ENCODE measurements at regions not wholly inside any gene's neighbourhood (a gene's known extent, or its start where the extent isn't known, plus 50 kb on each side); places are given as distances from the start of the nearest gene placed in this dataset.

- no peak for DNase-seq (ENCODE audit: low read depth in 2 of 2)
These were observed 521.9 kb downstream of the PTPRC start for GRCh38 chr1:199160521-199161318.

- DNase-seq (ENCODE audit: low read depth in 2 of 2) = no peak
These were observed 522.5 kb downstream of the PTPRC start for GRCh38 chr1:199161319-199161680.

DNA sequence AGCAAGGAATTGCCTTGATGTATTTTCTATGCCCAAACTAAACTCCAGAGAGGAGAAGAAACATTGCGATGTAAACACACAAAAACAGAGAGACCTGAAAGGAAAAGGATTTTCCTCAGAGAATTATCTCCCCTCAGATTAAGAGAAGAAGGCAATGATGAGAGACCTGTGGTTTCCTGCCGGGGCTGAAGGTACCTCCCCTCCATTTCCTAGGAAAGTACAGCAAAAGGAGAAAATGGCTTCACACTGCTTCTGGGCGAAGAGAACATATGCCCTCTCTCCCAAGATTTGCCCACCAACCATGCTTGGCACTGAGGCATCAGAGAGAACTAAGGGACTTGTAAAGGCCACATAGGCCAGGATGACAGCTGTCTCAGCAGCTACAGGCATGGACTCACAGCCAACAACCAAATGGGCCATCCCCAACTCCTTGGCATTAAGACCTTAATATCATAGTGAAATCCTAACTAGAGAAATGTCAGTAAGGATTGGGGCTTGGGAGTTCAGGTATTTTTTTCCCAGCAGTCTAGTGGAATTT is 523.0 kb downstream of the PTPRC start:
- DNase-seq (ENCODE audit: low read depth in 2 of 2) = no peak

- no peak for DNase-seq (ENCODE audit: low read depth in 2 of 2)
These were observed 524.4 kb downstream of the PTPRC start for GRCh38 chr1:199163267-199163666.

DNA sequence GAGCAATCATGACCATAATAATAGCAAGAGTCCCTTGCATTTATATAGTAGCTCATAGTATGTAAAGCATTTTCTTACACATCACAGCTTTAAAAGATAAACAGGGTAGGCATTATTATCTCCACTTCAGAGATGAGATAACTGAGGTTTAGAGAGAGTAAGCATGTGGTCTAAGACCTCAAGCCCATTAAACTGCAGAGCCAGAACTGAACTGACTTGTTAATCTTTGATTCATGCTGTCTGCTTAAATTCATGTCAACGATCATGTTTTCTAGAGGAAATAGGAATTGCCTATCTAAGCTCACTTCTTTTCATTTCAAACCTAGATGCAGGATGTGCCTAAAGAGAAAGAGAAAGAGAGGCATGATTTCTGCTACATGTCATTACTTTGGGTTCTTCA is 524.8 kb downstream of the PTPRC start:
- DNase-seq (ENCODE audit: low read depth in 2 of 2) = no peak

DNA sequence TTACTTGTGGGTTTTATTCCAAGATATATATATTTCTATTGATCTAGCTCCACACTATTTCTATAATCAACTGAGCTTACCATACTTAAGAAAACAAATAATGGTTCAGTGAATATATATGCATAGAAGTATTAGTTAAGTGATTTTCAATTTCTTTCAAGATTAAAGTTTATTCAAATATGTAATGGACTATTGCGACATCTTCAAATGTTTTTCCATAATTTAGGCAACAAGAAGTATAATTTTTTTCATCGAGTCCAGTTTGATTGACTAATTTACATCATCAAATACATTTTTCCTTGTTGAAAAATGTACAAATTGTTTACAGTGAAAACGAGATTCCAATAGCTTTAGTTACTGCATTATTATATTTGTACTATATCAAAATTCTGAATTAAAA is 528.6 kb downstream of the PTPRC start:
- DNase-seq (ENCODE audit: low read depth in 2 of 2) = no peak

GRCh38 chr1:199168888-199169585 is 530.2 kb downstream of the PTPRC start:
- DNase-seq (ENCODE audit: low read depth in 2 of 2) = no peak

GRCh38 chr1:199170711-199171110 is 531.9 kb downstream of the PTPRC start:
- DNase-seq (ENCODE audit: low read depth in 2 of 2) = no peak

DNA sequence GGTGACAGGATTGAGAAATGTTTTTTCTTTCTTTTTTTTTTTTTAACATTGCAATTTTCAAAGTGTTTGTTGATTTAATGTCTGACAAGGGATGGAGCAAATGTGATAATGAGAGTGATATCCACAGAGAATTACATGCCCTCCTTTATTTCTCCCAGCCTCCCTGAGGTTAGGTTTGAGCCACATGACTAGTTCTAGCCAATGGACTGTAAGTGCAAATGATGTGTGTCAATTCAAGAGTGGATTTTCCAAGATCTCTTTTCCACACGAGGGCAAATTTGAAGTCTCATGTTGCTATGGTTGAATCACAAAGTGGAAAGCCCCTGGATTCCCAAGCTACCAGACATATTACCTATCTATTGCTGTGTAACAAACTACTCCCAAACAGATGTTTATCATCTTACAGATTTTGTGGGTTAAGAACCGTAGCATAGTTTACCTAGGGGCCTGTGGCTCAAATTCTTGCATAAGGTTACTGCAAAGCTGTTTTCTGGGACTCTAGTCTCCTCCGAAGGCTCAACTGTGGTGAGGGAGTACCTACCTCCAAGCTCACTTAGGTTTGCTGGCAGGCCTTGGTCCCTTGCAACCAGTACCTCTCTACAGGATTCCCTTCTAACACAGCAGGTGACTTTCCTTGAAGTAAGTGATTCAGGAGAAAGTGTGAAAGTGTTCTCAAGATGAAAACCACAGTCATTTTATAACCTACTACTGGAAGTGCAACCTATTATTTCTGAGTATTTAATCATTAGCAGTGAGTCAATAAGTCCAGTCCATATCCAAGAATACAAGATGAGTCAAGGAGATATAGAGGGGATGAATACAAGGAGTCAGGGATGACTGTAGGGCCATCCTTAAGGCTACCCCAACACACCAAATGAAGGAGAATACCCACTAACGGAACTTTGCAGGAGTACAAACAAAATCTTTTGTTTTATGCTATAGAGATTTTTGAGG is 533.6 kb downstream of the PTPRC start:
- no peak for DNase-seq (ENCODE audit: low read depth in 2 of 2)

DNA sequence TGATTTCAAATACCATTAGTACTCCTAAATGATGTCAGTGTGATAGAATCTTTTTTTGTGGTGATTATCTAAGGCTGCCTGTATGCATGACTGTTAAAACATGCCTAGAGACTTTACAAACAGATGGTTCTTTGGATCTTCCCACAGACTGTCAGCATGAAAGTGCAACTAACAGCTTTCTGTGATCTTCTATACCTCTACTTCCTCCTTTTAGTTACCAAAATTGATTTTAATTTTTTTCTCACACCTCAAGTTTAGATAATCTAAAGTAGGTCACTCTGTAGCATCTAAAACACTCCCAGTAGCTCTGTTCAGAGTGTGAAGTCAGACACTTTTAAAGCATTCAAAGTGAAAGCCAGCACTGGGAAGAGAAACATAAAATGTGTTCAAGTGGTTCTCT is 534.5 kb downstream of the PTPRC start:
- no peak for DNase-seq (ENCODE audit: low read depth in 2 of 2)

GRCh38 chr1:199174336-199174735 is 535.5 kb downstream of the PTPRC start:
- no peak for DNase-seq (ENCODE audit: low read depth in 2 of 2)

DNA sequence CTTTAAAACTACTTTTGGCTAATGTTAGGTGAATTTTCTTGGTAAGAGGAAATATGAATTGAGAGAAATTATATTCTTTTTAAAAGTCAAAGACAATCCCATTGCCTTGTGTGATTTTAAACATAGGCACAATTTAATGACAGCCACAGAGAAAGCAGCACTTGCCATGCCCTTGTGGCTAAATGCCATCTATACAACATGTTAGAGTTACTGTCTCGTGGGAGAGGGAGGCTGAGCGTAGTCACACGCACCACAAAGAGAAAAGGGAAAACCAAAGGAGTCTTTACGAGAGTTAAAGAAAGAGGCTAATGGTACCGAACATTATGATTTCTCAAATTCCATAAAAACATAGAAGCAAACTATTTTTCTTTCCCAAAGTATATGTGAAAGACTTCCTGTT is 537.9 kb downstream of the PTPRC start:
- DNase-seq (ENCODE audit: low read depth in 2 of 2) = no peak

DNA sequence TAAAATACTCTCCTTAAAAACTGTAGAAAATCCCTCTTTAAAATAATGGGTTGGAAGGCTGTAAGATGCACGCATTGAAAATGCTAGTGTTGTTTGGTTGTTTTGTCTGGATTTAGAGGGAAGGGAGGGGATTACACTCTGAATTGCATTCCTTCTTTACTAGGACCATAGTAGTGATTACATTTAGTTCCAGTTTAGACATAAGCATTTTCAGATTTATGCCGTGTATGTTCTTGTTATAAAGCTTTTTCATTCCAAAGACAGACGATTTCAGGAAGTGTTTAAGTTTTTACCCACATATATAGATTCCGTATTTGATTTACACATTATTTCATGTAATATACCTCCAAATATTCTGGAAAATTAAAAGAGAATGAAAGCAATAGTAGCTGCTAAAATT is 538.4 kb downstream of the PTPRC start:
- no peak for DNase-seq (ENCODE audit: low read depth in 2 of 2)

DNA sequence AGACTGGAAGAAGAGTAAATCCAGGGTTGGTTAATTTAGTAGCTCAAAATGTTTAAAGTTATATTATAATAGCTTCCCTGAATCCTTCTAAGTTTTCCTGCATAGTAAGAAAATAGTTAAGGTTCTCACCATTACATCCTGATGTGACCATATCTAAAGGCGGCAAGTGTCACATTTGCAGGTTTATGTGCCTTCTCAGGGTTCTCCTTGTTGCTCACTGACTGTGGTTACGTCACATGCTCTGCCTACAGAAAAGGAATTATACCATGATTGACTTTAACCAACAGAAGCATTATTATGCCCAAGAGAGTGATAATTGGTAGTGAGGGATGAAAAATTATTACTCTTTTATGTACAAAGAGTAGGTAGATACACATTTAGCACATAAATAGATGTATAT is 539.8 kb downstream of the PTPRC start:
- no peak for DNase-seq (ENCODE audit: low read depth in 2 of 2)

GRCh38 chr1:199182186-199182843 is 543.5 kb downstream of the PTPRC start:
- no peak for DNase-seq (ENCODE audit: low read depth in 2 of 2)

DNA sequence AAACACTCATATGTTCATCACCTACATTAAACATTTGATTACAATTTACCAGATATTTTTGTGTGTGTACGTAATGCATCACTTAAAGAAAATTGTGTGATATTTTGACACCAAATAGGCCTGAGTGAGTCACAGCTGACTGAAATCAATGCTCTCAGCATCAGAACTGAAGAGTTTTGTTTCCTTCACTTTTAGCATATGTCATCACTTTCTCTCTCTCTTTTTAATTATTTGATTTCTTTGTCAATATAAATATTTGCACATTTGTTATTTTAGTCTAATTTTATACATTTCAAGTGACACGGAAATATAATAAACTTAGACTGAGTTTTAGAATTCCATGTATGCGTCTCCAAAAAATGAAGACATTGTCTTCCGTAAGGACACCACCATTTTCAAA is 545.3 kb downstream of the PTPRC start:
- no peak for DNase-seq (ENCODE audit: low read depth in 2 of 2)

DNA sequence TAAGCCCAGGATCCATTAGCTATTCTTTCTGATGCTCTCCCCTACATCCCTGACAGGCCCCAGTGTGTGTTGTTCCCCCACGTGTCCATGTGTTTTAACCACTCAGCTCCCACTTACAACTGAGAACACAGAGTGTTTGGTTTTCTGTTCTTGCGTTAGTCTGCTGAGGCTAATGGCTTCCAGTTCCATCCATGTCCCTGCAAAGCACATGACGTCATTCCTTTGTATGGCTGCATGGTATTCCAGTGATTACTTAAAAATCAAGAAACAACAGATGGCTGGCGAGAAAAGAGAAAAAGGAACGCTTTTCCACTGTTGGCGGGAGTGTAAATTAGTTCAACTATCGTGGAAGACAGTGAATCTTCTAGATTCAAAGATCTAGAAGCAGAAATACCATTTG is 556.0 kb downstream of the PTPRC start:
- no peak for DNase-seq (ENCODE audit: low read depth in 2 of 2)

DNA sequence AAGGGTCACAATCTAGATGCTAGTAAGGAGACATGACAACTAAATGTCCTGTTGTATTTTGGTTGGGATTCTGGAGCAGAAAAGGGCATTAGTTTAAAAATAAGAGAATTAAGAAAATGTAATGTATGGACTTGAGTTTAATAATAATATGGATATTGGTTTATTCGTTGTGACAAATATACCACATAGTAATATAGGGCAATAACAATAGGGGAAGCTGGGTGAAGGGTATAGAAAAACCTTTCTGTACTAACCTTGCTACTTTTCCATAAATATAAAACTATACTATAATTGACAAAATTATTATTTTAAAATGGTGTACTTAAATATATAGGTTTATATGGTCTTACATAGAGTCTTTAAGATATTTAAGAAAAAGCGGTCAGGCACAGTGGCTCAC is 558.9 kb downstream of the PTPRC start:
- no peak for DNase-seq (ENCODE audit: low read depth in 2 of 2)

GRCh38 chr1:199202331-199202730 is 563.5 kb downstream of the PTPRC start:
- no peak for DNase-seq (ENCODE audit: low read depth in 2 of 2)

GRCh38 chr1:199204231-199204630 is 565.4 kb downstream of the PTPRC start:
- no peak for DNase-seq (ENCODE audit: low read depth in 2 of 2)

GRCh38 chr1:199205740-199206441 is 567.1 kb downstream of the PTPRC start:
- no peak for DNase-seq (ENCODE audit: low read depth in 2 of 2)
